Pancreas (tissue), 10 donors: ENCODE measurements at regions not wholly inside any gene's neighbourhood (a gene's known extent, or its start where the extent isn't known, plus 50 kb on each side); places are given as distances from the start of the nearest gene placed in this dataset.

Experiments
- ATAC-seq, 4 donors: fragments of 200-7000 bp; cut with Tn5 transposase; one replicate each; pipeline versions ENCODE4 v1.8.0 to v1.9.1; 2020; ENCODE audit warnings: mild to moderate bottlenecking in 4 of 4, moderate library complexity in 4 of 4
- DNase-seq, 6 donors: peaks; one replicate each; pipeline ENCODE4 v3.0.0-alpha.2; 2020
- FAIRE-seq: peaks from 2 replicates; lab custom pipeline; 2012; peaks lifted over from hg19 to GRCh38; lab: Jason Lieb, UNC
- H3K27ac ChIP-seq, 4 donors: fragments of 200-600 bp; sonication (generic); 1 replicate in 3 of 4; 2 replicates in 1 of 4; pipeline versions ENCODE4 v1.5.0 to v1.8.0; 2020
- H3K27me3 ChIP-seq, 4 donors: fragments of 200-600 bp; one replicate each; pipeline ENCODE4 v1.8.0; 2021
- H3K36me3 ChIP-seq, 3 donors: fragments of 200-600 bp; sonication (generic) in 1 of 3; one replicate each; pipeline versions ENCODE4 v1.5.0 to v1.8.0; 2020 to 2021
- H3K4me1 ChIP-seq, 3 donors: fragments of 200-600 bp; one replicate each; pipeline ENCODE4 v1.8.0; 2021
- H3K4me3 ChIP-seq, 4 donors: fragments of 200-600 bp; sonication (generic) in 2 of 4; one replicate each; pipeline versions ENCODE4 v1.5.0 to v1.8.0; 2020 to 2021
- H3K9me3 ChIP-seq, 4 donors: fragments of 200-600 bp; one replicate each; pipeline ENCODE4 v1.8.0; 2021
- CTCF ChIP-seq, 4 donors: fragments of 200-600 bp; sonication (generic) in 3 of 4; IDR thresholded peaks; one replicate each; pipeline versions ENCODE4 v1.5.0 to v1.8.0; 2021; ENCODE audit warnings: antibody characterized with exemption in 4 of 4
- WGBS, 2 donors: extraction: QIAGEN DNeasy Blood & Tissue Kit; methylation state at CpG; one replicate each; pipeline ENCODE4 v1.1.7; 2013; 5-methylcytosine and 5-hydroxymethylcytosine counted together
- intact Hi-C, 3 donors: fragments of 100-400 bp; cut with DNase I; formaldehyde crosslinking; loops; one replicate each; pipeline versions ENCODE4 v1.11.1 to v1.14.2; 2022
- donor health status: healthy with polysubstance abuse.
- donor health status: DM: no; HTN: no; CAD: no; lungs with moderate emphysema.
- donor health status: DM: no; HTN: no; CAD: no.
- donor health status: control.
- donor health status: control.
- donor health status: Bipolar disorder and iron deficiency.
- donor health status: DM: yes; HTN: yes; CAD: no.
- donor health status: DM: no; HTN: no; CAD: no.
- donor health status: DM: no; HTN: no; CAD: no.
- donor health status: DM: yes; HTN: yes; CAD: no.

- no peak for TF ChIP-seq CTCF (IDR thresholded peaks at IDR 0.05)
- Histone ChIP-seq H3K4me1 (no peaks in the 10 kb centered on the region), H3K9me3 (no peaks in the 10 kb centered on the region), H3K4me3 (no peak overlapping the region), H3K27ac (no peak overlapping the region), H3K27me3 (no peaks in the 10 kb centered on the region), H3K36me3 (no peaks in the 10 kb centered on the region)
- no peak for DNase-seq
- no peak for ATAC-seq
- 74 to 84% methylated on average over 4 of the region's 4 CpGs for WGBS, 2 donors
- intact Hi-C loops: no loop called here
- no peak for FAIRE-seq
Observed at GRCh38 chr2:217742276-217742675, 260.5 kb downstream of the TNS1 start.

- FAIRE-seq (no peak), DNase-seq (no peak), ATAC-seq (no peak)
- Histone ChIP-seq H3K4me1 (no peaks in the 10 kb centered on the region), H3K9me3 (no peaks in the 10 kb centered on the region), H3K27ac (no peak overlapping the region), H3K36me3 (no peaks in the 10 kb centered on the region), H3K27me3 (no peaks in the 10 kb centered on the region), H3K4me3 (no peak overlapping the region)
- WGBS, 2 donors: 96 to 97% methylated on average over 6 of the region's 6 CpGs
- intact Hi-C loops: no loop called here
- no peak for TF ChIP-seq CTCF (IDR thresholded peaks at IDR 0.05)
Observed at GRCh38 chr2:217741381-217741955, 261.3 kb downstream of the TNS1 start.

GRCh38 chr2:217740756-217741155, 262.0 kb downstream of the TNS1 start:
- TF ChIP-seq CTCF (IDR thresholded peaks at IDR 0.05): no peak
- no peak overlapping the region for H3K4me3 ChIP-seq
- H3K27ac ChIP-seq: no peak overlapping the region
- H3K4me1 ChIP-seq: no peaks in the 10 kb centered on the region
- no peak for ATAC-seq
- no peaks in the 10 kb centered on the region for H3K36me3 ChIP-seq
- intact Hi-C loops: no loop called here
- WGBS, 2 donors: 88 to 93% methylated on average over 6 of the region's 6 CpGs
- H3K27me3 ChIP-seq: no peaks in the 10 kb centered on the region
- no peaks in the 10 kb centered on the region for H3K9me3 ChIP-seq
- no peak for DNase-seq
- no peak for FAIRE-seq

GRCh38 chr2:217740178-217740577, 262.6 kb downstream of the TNS1 start:
- ATAC-seq (no peak), DNase-seq (no peak), FAIRE-seq (no peak)
- Histone ChIP-seq H3K9me3 (no peaks in the 10 kb centered on the region), H3K27me3 (no peaks in the 10 kb centered on the region), H3K36me3 (no peaks in the 10 kb centered on the region), H3K4me1 (no peaks in the 10 kb centered on the region), H3K4me3 (no peak overlapping the region), H3K27ac (no peak overlapping the region)
- 80 to 85% methylated on average over 4 of the region's 4 CpGs for WGBS, 2 donors
- TF ChIP-seq CTCF (IDR thresholded peaks at IDR 0.05): no peak
- intact Hi-C loops: no loop called here

- no peaks in the 10 kb centered on the region for H3K4me1 ChIP-seq
- TF ChIP-seq CTCF (IDR thresholded peaks at IDR 0.05): no peak
- H3K4me3 ChIP-seq: no peak overlapping the region
- H3K27me3 ChIP-seq: no peaks in the 10 kb centered on the region
- H3K9me3 ChIP-seq: no peaks in the 10 kb centered on the region
- no peaks in the 10 kb centered on the region for H3K36me3 ChIP-seq
- no peak for FAIRE-seq
- DNase-seq: no peak
- intact Hi-C loops: no loop called here
- 98 to 100% methylated on average over 1 of the region's 1 CpG for WGBS, 2 donors
- no peak for ATAC-seq
- H3K27ac ChIP-seq: no peak overlapping the region
Observed at GRCh38 chr2:217739741-217740140, 263.1 kb downstream of the TNS1 start.
